HL-60/S4 (cell line): ENCODE measurements at regions not wholly inside any gene's neighbourhood (a gene's known extent, or its start where the extent isn't known, plus 50 kb on each side); places are given as distances from the start of the nearest gene placed in this dataset.

ENCODE experiments used
- in situ Hi-C: fragments of 300-500 bp; cut with MboI; formaldehyde crosslinking; loops from 2 replicates; pipeline ENCODE4 v1.14.3; 2022; ENCODE audit warnings: low sequenced_read_pairs

GRCh38 chr20:40254023-40254772 lies 434.8 kb downstream of the MAFB start:
- in situ Hi-C loops, result no loop called here

GRCh38 chr20:40251284-40251932 lies 437.6 kb downstream of the MAFB start:
- in situ Hi-C loops, result no loop called here

GRCh38 chr20:40249805-40250204 lies 439.2 kb downstream of the MAFB start:
- in situ Hi-C loops, result no loop called here

GRCh38 chr20:40245829-40246228 lies 443.2 kb downstream of the MAFB start:
- in situ Hi-C loops, result no loop called here

GRCh38 chr20:40244286-40244685 lies 444.8 kb downstream of the MAFB start:
- in situ Hi-C loops, result no loop called here

GRCh38 chr20:40241596-40242343 lies 447.3 kb downstream of the MAFB start:
- in situ Hi-C loops, result no loop called here

GRCh38 chr20:40238511-40238910 lies 450.5 kb downstream of the MAFB start:
- in situ Hi-C loops, result no loop called here

- in situ Hi-C loops, result no loop called here
These were observed 454.4 kb downstream of the MAFB start for GRCh38 chr20:40234593-40234992.

- in situ Hi-C loops, result no loop called here
These were observed 455.6 kb downstream of the MAFB start for GRCh38 chr20:40233406-40233805.

- in situ Hi-C loops, result no loop called here
These were observed 456.3 kb downstream of the MAFB start for GRCh38 chr20:40232756-40233155.

GRCh38 chr20:40232273-40232672 lies 456.8 kb downstream of the MAFB start:
- in situ Hi-C loops, result no loop called here

- in situ Hi-C loops, result no loop called here
These were observed 458.6 kb downstream of the MAFB start for GRCh38 chr20:40230486-40230885.

GRCh38 chr20:40225596-40225995 lies 463.4 kb downstream of the MAFB start:
- in situ Hi-C loops, result no loop called here

- in situ Hi-C loops, result no loop called here
These were observed 465.2 kb downstream of the MAFB start for GRCh38 chr20:40223810-40224209.

GRCh38 chr20:40218971-40219370 lies 470.1 kb downstream of the MAFB start:
- in situ Hi-C loops, result no loop called here

- in situ Hi-C loops, result no loop called here
These were observed 470.6 kb downstream of the MAFB start for GRCh38 chr20:40218316-40218969.

- in situ Hi-C loops, result no loop called here
These were observed 481.4 kb downstream of the MAFB start for GRCh38 chr20:40207655-40208054.

- in situ Hi-C loops, result no loop called here
These were observed 483.1 kb downstream of the MAFB start for GRCh38 chr20:40205971-40206370.

- in situ Hi-C loops, result no loop called here
These were observed 486.0 kb downstream of the MAFB start for GRCh38 chr20:40203032-40203431.

- in situ Hi-C loops, result no loop called here
These were observed 491.3 kb downstream of the MAFB start for GRCh38 chr20:40197691-40198090.

GRCh38 chr20:40196846-40197436 lies 492.1 kb downstream of the MAFB start:
- in situ Hi-C loops, result no loop called here
